ENCODE measurements at regions not wholly inside any gene's neighbourhood (a gene's known extent, or its start where the extent isn't known, plus 50 kb on each side); places are given as distances from the start of the nearest gene placed in this dataset.

GRCh38 chr5:79853028-79853427 lies 138.0 kb downstream of the MTX3 start:
- DNase-seq (no peak), ATAC-seq (ENCODE audit: poor library complexity) (no peak)
- H3K36me3 ChIP-seq (ENCODE audit: insufficient read depth, low read length), result no peaks in the 10 kb centered on the region
- H3K4me1 Mint-ChIP-seq (ENCODE audit: low read depth), result peaks cover 3% of the 10 kb centered on the region
- H3K4me3 Mint-ChIP-seq, result no peak overlapping the region
- H3K27ac Mint-ChIP-seq, result no peak overlapping the region
- intact Hi-C loops (cut with DNase I, micrococcal nuclease), result no loop called here
- H3K27me3 Mint-ChIP-seq, result peaks cover 12% of the 10 kb centered on the region
- ChIA-PET CTCF (no interaction called here), POLR2A (no interaction called here)
- no peaks in the 10 kb centered on the region for H3K4me1 ChIP-seq (ENCODE audit: insufficient read depth, low read length)
- H3K27me3 ChIP-seq (ENCODE audit: control insufficient read depth in 1 of 2, insufficient read depth in 2 of 2, low read length in 2 of 2), result no peaks in the 10 kb centered on the region
- no peaks in the 10 kb centered on the region for H3K9me3 Mint-ChIP-seq
- no peak overlapping the region for H3K27ac ChIP-seq (ENCODE audit: low read depth in 1 of 2, low read length in 2 of 2)
- H3K4me3 ChIP-seq (ENCODE audit: low read length), result no peak overlapping the region
- H3K9me3 ChIP-seq (ENCODE audit: control insufficient read depth in 1 of 2, insufficient read depth in 1 of 2, low read length in 2 of 2), result no peaks in the 10 kb centered on the region
- H3K36me3 Mint-ChIP-seq (ENCODE audit: low read depth), result no peaks in the 10 kb centered on the region
- TF ChIP-seq CTCF (IDR thresholded peaks at IDR 0.05), result no peak

- ATAC-seq (ENCODE audit: poor library complexity), result no peak
- intact Hi-C loops (cut with DNase I, micrococcal nuclease), result no loop called here
- no peak for TF ChIP-seq CTCF (IDR thresholded peaks at IDR 0.05)
These were observed 139.6 kb downstream of the MTX3 start for GRCh38 chr5:79851391-79851863.

GRCh38 chr5:79850941-79851340 lies 140.1 kb downstream of the MTX3 start:
- Histone ChIP-seq H3K4me1 (ENCODE audit: insufficient read depth, low read length) (no peaks in the 10 kb centered on the region), H3K27ac (ENCODE audit: low read depth in 1 of 2, low read length in 2 of 2) (no peak overlapping the region), H3K36me3 (ENCODE audit: insufficient read depth, low read length) (no peaks in the 10 kb centered on the region), H3K27me3 (ENCODE audit: control insufficient read depth in 1 of 2, insufficient read depth in 2 of 2, low read length in 2 of 2) (peaks cover 4 to 5% of the 10 kb centered on the region in 2 experiments), H3K4me3 (ENCODE audit: low read length) (no peak overlapping the region), H3K9me3 (ENCODE audit: control insufficient read depth in 1 of 2, insufficient read depth in 1 of 2, low read length in 2 of 2) (no peaks in the 10 kb centered on the region)
- Mint-ChIP-seq H3K9me3 (no peaks in the 10 kb centered on the region), H3K4me1 (ENCODE audit: low read depth) (no peaks in the 10 kb centered on the region), H3K27me3 (peaks cover 16% of the 10 kb centered on the region), H3K27ac (no peak overlapping the region), H3K4me3 (no peak overlapping the region), H3K36me3 (ENCODE audit: low read depth) (no peaks in the 10 kb centered on the region)
- ATAC-seq (ENCODE audit: poor library complexity), result no peak
- no peak for DNase-seq
- intact Hi-C loops (cut with DNase I, micrococcal nuclease), result no loop called here
- no peak for TF ChIP-seq CTCF (IDR thresholded peaks at IDR 0.05)
- ChIA-PET CTCF (no interaction called here), POLR2A (no interaction called here)

More at GRCh38 chr5:79851391-79851863, 139.6 kb downstream of the MTX3 start:
- H3K9me3 Mint-ChIP-seq, result no peaks in the 10 kb centered on the region
- H3K36me3 ChIP-seq (ENCODE audit: insufficient read depth, low read length), result no peaks in the 10 kb centered on the region
- no peak overlapping the region for H3K27ac ChIP-seq (ENCODE audit: low read depth in 1 of 2, low read length in 2 of 2)
- H3K36me3 Mint-ChIP-seq (ENCODE audit: low read depth), result no peaks in the 10 kb centered on the region
- H3K27me3 Mint-ChIP-seq, result peaks cover 16% of the 10 kb centered on the region
- ChIA-PET POLR2A (no interaction called here), CTCF (no interaction called here)
- no peak overlapping the region for H3K4me3 Mint-ChIP-seq
- H3K4me1 Mint-ChIP-seq (ENCODE audit: low read depth), result no peaks in the 10 kb centered on the region
- no peak for DNase-seq
- H3K9me3 ChIP-seq (ENCODE audit: control insufficient read depth in 1 of 2, insufficient read depth in 1 of 2, low read length in 2 of 2), result no peaks in the 10 kb centered on the region
- H3K4me1 ChIP-seq (ENCODE audit: insufficient read depth, low read length), result no peaks in the 10 kb centered on the region
- H3K4me3 ChIP-seq (ENCODE audit: low read length), result no peak overlapping the region
- H3K27me3 ChIP-seq (ENCODE audit: control insufficient read depth in 1 of 2, insufficient read depth in 2 of 2, low read length in 2 of 2), result peaks cover 4 to 5% of the 10 kb centered on the region in 2 experiments
- H3K27ac Mint-ChIP-seq, result no peak overlapping the region
